ENCODE measurements at regions not wholly inside any gene's neighbourhood (a gene's known extent, or its start where the extent isn't known, plus 50 kb on each side); places are given as distances from the start of the nearest gene placed in this dataset.
"Not testable (repeated sequence)": the region's sequence is repeated elsewhere in the genome, so short reads cannot be mapped to it uniquely, and the experiment has no call there.

- DNase-seq (ENCODE audit: low spot score); H3K36me3 ChIP-seq (ENCODE audit: low read depth); ATAC-seq (ENCODE audit: low read depth); H3K27me3 ChIP-seq (ENCODE audit: insufficient read depth, poor library complexity, severe bottlenecking); H3K4me3 ChIP-seq (ENCODE audit: severe bottlenecking); H3K27ac ChIP-seq (ENCODE audit: poor library complexity, severe bottlenecking); H3K4me1 ChIP-seq (ENCODE audit: insufficient read depth, poor library complexity, severe bottlenecking): not testable (repeated sequence)
- peaks cover 10% of the 10 kb centered on the region for H3K9me3 ChIP-seq (ENCODE audit: severe bottlenecking)
- peak; percentile 22 for TF ChIP-seq CTCF (IDR thresholded peaks at IDR 0.05; ENCODE audit: poor library complexity, severe bottlenecking)
Measured at GRCh38 chr20:29088472-29088871, 2169.0 kb upstream of the DEFB115 start.

DNA sequence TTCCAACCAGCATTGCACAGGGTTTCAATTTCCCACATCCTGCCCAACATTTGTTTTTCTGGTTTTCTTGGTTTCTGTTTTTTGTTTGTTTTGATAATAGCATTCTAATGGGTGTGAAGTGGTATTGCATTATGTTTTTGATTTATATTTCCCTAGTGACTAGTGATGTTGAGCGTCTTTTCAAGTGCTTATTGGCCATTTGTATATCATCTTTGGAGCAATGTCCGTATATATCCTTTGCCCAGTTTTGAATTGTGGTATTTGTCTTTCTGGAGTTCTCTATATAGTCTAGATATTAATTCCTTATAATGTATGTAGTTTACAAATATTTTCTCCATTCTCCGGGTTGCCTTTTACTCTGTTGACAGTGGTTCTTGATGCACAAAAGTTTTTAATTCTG, 2168.1 kb upstream of the DEFB115 start:
- not testable (repeated sequence) for H3K4me1 ChIP-seq (ENCODE audit: insufficient read depth, poor library complexity, severe bottlenecking); H3K4me3 ChIP-seq (ENCODE audit: severe bottlenecking); H3K27ac ChIP-seq (ENCODE audit: poor library complexity, severe bottlenecking); H3K36me3 ChIP-seq (ENCODE audit: low read depth); DNase-seq (ENCODE audit: low spot score); ATAC-seq (ENCODE audit: low read depth); H3K27me3 ChIP-seq (ENCODE audit: insufficient read depth, poor library complexity, severe bottlenecking)
- peaks cover 11% of the 10 kb centered on the region for H3K9me3 ChIP-seq (ENCODE audit: severe bottlenecking)

DNA sequence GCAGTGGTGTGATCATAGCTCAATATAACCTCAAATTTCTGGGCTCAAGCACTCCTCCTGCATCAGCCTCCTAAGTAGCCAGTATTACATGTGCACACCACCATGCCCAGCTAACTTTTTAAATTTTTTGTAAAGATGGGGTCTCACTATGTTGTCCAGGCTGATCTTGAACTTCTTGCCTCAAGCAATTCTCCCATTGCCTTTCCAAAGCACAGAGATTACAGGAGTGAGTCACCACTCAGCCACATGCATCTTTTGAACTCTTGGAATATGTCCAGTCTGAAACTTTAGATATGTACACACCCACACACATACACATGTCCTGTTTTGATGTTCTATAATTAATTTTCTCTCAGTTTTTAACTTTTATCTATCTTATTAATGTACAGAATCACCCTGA, 2163.5 kb upstream of the DEFB115 start:
- H3K9me3 ChIP-seq (ENCODE audit: severe bottlenecking); H3K27ac ChIP-seq (ENCODE audit: poor library complexity, severe bottlenecking); DNase-seq (ENCODE audit: low spot score); H3K4me3 ChIP-seq (ENCODE audit: severe bottlenecking); H3K27me3 ChIP-seq (ENCODE audit: insufficient read depth, poor library complexity, severe bottlenecking); ATAC-seq (ENCODE audit: low read depth); H3K4me1 ChIP-seq (ENCODE audit: insufficient read depth, poor library complexity, severe bottlenecking); H3K36me3 ChIP-seq (ENCODE audit: low read depth): not testable (repeated sequence)

DNA sequence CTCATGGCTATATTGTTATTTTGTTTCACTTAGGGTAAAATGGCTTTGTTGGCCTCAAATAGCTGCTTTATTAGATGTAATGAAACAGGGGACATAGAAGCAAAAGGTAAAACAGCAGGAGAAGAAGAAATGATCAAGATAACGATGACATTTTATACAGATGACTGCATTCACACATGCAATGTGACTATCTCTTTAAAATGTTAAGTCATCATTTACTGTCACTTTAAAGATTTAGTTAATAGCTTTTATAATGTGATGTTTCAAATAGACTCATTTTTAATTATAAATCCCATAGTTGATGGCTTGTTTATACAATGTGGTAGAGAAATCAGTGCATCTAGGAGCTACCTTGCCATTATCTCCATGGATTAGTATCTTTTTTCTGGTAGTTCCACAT, 2160.8 kb upstream of the DEFB115 start:
- not testable (repeated sequence) for ATAC-seq (ENCODE audit: low read depth); H3K27me3 ChIP-seq (ENCODE audit: insufficient read depth, poor library complexity, severe bottlenecking); H3K4me3 ChIP-seq (ENCODE audit: severe bottlenecking); DNase-seq (ENCODE audit: low spot score); H3K4me1 ChIP-seq (ENCODE audit: insufficient read depth, poor library complexity, severe bottlenecking); H3K27ac ChIP-seq (ENCODE audit: poor library complexity, severe bottlenecking); H3K9me3 ChIP-seq (ENCODE audit: severe bottlenecking); H3K36me3 ChIP-seq (ENCODE audit: low read depth)

- not testable (repeated sequence) for ATAC-seq (ENCODE audit: low read depth); H3K27ac ChIP-seq (ENCODE audit: poor library complexity, severe bottlenecking); H3K4me3 ChIP-seq (ENCODE audit: severe bottlenecking); H3K4me1 ChIP-seq (ENCODE audit: insufficient read depth, poor library complexity, severe bottlenecking); DNase-seq (ENCODE audit: low spot score); H3K9me3 ChIP-seq (ENCODE audit: severe bottlenecking); H3K36me3 ChIP-seq (ENCODE audit: low read depth)
- peaks cover 23% of the 10 kb centered on the region for H3K27me3 ChIP-seq (ENCODE audit: insufficient read depth, poor library complexity, severe bottlenecking)
Measured at GRCh38 chr20:29107884-29108283, 2149.6 kb upstream of the DEFB115 start.

DNA sequence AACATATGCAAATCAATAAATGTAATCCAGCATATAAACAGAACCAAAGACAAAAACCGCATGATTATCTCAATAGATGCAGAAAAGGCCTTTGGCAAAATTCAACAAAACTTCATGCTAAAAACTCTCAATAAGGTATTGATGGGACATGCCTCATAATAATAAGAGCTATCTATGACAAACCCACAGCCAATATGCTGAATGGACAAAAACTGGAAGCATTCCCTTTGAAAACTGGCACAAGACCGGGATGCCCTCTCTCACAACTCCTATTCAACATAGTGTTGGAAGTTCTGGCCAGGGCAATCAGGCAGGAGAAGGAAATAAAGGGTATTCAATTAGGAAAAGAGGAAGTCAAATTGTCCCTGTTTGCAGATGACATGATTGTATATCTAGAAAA, 2148.1 kb upstream of the DEFB115 start:
- not testable (repeated sequence) for ATAC-seq (ENCODE audit: low read depth); H3K4me3 ChIP-seq (ENCODE audit: severe bottlenecking); H3K9me3 ChIP-seq (ENCODE audit: severe bottlenecking); H3K4me1 ChIP-seq (ENCODE audit: insufficient read depth, poor library complexity, severe bottlenecking); DNase-seq (ENCODE audit: low spot score); H3K27ac ChIP-seq (ENCODE audit: poor library complexity, severe bottlenecking); H3K36me3 ChIP-seq (ENCODE audit: low read depth)
- peaks cover 14% of the 10 kb centered on the region for H3K27me3 ChIP-seq (ENCODE audit: insufficient read depth, poor library complexity, severe bottlenecking)

- not testable (repeated sequence) for H3K36me3 ChIP-seq (ENCODE audit: low read depth); ATAC-seq (ENCODE audit: low read depth); DNase-seq (ENCODE audit: low spot score); H3K9me3 ChIP-seq (ENCODE audit: severe bottlenecking); H3K27me3 ChIP-seq (ENCODE audit: insufficient read depth, poor library complexity, severe bottlenecking); H3K4me3 ChIP-seq (ENCODE audit: severe bottlenecking); H3K4me1 ChIP-seq (ENCODE audit: insufficient read depth, poor library complexity, severe bottlenecking); H3K27ac ChIP-seq (ENCODE audit: poor library complexity, severe bottlenecking)
Measured at GRCh38 chr20:29115097-29115496, 2142.4 kb upstream of the DEFB115 start.

- no peaks in the 10 kb centered on the region for H3K36me3 ChIP-seq (ENCODE audit: low read depth)
- H3K9me3 ChIP-seq (ENCODE audit: severe bottlenecking) = no peaks in the 10 kb centered on the region
- H3K27ac ChIP-seq (ENCODE audit: poor library complexity, severe bottlenecking) = no peak overlapping the region
- H3K4me3 ChIP-seq (ENCODE audit: severe bottlenecking) = no peak overlapping the region
- no peak for TF ChIP-seq CTCF (IDR thresholded peaks at IDR 0.05; ENCODE audit: poor library complexity, severe bottlenecking)
- no peaks in the 10 kb centered on the region for H3K27me3 ChIP-seq (ENCODE audit: insufficient read depth, poor library complexity, severe bottlenecking)
- no peak for DNase-seq (ENCODE audit: low spot score)
- ATAC-seq (ENCODE audit: low read depth) = no peak
- H3K4me1 ChIP-seq (ENCODE audit: insufficient read depth, poor library complexity, severe bottlenecking) = no peaks in the 10 kb centered on the region
Measured at GRCh38 chr20:29119141-29119540, 2138.3 kb upstream of the DEFB115 start.

DNA sequence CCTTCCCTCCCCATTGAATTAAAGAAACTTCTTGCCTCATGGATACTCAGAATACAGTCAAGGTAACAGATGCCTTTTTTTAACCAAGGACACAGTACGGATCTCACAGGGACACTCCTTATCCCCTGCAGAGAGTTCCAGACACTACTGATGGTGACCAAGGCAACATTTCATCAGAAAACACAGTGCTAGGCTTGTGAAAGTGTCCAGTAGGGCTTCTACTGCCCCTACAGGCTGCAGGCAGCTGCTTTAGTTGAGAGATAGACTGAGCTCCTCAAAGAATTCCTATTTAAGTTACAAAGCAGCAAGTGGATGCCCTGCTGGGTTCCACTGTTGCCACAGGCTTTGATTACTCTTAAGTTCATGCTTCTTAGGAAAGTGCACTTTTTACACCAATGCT, 2137.8 kb upstream of the DEFB115 start:
- DNase-seq (ENCODE audit: low spot score); H3K9me3 ChIP-seq (ENCODE audit: severe bottlenecking); H3K27me3 ChIP-seq (ENCODE audit: insufficient read depth, poor library complexity, severe bottlenecking); H3K4me1 ChIP-seq (ENCODE audit: insufficient read depth, poor library complexity, severe bottlenecking); H3K36me3 ChIP-seq (ENCODE audit: low read depth); H3K27ac ChIP-seq (ENCODE audit: poor library complexity, severe bottlenecking); H3K4me3 ChIP-seq (ENCODE audit: severe bottlenecking); ATAC-seq (ENCODE audit: low read depth): not testable (repeated sequence)

DNA sequence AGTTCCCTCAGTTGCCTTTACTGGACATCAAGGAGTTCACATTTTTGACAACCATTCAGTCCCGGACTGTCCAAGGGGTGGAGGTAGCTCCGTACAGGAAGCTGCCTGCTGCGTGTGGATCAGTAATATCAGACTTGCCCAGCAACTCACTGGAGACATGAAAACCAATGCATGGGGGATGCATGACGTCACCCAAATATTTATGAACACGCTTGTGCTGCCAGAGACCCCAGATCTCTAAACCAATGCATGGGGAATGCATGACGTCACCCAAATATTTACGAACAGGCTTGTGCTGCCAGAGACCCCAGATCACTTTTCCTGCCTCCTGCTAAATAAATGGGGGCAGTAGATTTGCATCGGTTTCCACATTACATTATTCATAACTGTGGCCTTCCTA, 2137.4 kb upstream of the DEFB115 start:
- DNase-seq (ENCODE audit: low spot score); H3K4me1 ChIP-seq (ENCODE audit: insufficient read depth, poor library complexity, severe bottlenecking); H3K36me3 ChIP-seq (ENCODE audit: low read depth); H3K9me3 ChIP-seq (ENCODE audit: severe bottlenecking); H3K27ac ChIP-seq (ENCODE audit: poor library complexity, severe bottlenecking); H3K4me3 ChIP-seq (ENCODE audit: severe bottlenecking); H3K27me3 ChIP-seq (ENCODE audit: insufficient read depth, poor library complexity, severe bottlenecking): not testable (repeated sequence)
- ATAC-seq (ENCODE audit: low read depth) = peak; percentile 17; the same call in 1 of the 3 replicates

All from RWPE2 (cell line).